Right ventricle myocardium superior (tissue), 1 donor: ENCODE measurements at regions not wholly inside any gene's neighbourhood (a gene's known extent, or its start where the extent isn't known, plus 50 kb on each side); places are given as distances from the start of the nearest gene placed in this dataset.
"Not testable (repeated sequence)": the region's sequence is repeated elsewhere in the genome, so short reads cannot be mapped to it uniquely, and the experiment has no call there.

Experiments
- ATAC-seq: fragments of 200-7000 bp; cut with Tn5 transposase; one replicate; pipeline ENCODE4 v1.9.1; 2020; ENCODE audit warnings: mild to moderate bottlenecking; ENCODE audit not compliant: poor library complexity
- DNase-seq: peaks from one replicate; pipeline ENCODE4 v3.0.0-alpha.2; 2020
- intact Hi-C: fragments of 100-400 bp; cut with DNase I; formaldehyde crosslinking; loops from one replicate; pipeline ENCODE4 v1.11.2; 2022
- donor health status: DM: no; HTN: yes; CAD: no; lungs with severe emphysema.

- DNase-seq (no peak), ATAC-seq (no peak)
- intact Hi-C loops: no loop called here
Measured at GRCh38 chr4:18194278-18194677, 172.7 kb upstream of the LCORL start.

- intact Hi-C loops: no loop called here
- no peak for ATAC-seq
- DNase-seq: no peak
Measured at GRCh38 chr4:18192901-18193300, 171.3 kb upstream of the LCORL start.

DNA sequence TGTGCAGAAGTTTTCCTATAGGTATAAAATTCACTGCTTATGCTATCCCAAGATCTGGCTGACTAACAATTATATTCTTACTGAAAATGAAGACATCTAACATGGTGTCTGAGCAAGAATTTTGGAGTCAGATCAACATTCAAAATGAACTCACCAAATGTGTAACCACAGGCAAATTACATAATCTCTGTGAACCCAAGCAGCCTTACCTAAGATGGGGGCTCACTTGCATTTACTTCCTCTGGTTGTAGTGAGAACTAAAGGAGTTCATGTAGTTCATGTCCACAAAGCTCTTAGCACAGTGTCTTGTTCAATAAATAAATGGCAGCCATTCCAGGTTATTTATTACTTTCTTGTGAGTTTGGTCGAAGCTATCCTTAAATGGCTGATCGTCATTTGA, 163.9 kb upstream of the LCORL start:
- ATAC-seq: no peak
- intact Hi-C loops: no loop called here
- DNase-seq: no peak

GRCh38 chr4:18180892-18181291, 159.3 kb upstream of the LCORL start:
- intact Hi-C loops: no loop called here

DNA sequence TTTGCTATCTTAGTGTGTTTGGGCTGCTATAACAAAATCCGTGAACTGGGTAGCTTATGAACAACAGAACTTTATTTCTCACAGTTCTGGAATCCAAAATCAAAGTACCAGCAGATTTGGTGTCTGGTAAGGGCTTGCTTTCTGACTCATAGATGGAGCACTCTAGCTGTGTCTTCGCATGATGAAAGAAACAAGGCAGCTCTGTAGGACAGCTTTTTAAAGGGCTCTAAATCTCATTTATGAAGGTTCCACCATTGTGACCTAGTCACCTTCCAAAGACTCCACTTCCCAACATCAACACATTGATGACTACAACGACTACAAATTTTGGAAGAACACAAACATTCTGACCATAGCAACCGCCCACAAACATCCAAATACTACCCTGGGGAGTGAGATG, 158.6 kb upstream of the LCORL start:
- intact Hi-C loops: no loop called here
- ATAC-seq (no peak), DNase-seq (no peak)

More at GRCh38 chr4:18180892-18181291, 159.3 kb upstream of the LCORL start:
- DNase-seq: no peak
- ATAC-seq: no peak

GRCh38 chr4:18171896-18172295, 150.3 kb upstream of the LCORL start:
- DNase-seq (no peak), ATAC-seq (no peak)
- intact Hi-C loops: no loop called here

DNA sequence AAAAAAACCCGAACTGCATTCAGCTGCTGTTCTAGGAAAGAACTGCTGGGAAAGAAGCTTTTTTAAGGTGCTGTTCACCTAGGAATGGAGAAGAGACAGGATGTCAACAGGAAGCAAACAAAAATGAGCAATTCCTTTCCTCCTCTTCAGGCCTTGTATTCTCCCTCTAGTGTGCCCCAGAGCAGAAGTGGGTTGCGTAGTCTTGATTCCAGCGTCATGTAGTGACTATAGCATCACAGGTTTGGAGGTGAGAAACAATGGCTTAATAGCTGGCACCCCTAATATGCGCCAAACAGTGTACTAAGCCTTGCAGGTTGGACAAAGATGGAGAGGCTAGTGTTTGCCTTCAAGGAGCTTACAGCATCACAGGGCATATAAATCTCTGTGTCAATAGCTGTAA, 146.3 kb upstream of the LCORL start:
- DNase-seq (no peak), ATAC-seq (no peak)
- intact Hi-C loops: no loop called here

DNA sequence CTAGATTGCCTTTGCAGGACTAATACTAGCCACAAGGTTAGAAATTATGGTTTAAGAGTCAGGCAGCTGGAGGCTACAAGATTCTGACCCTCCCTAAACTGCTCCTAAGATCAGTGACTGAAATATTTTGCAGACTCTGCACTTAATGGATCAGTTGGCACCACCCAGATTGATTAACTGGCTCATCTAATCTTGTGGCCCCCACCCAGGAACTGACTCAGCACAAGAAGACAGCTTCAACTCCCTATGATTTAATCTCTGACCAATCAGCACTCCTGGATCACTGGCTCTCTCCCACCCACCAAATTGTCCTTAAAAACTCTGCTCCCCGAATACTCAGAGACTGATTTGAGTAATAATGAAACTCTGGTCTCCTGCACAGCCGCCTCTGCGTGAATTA, 145.4 kb upstream of the LCORL start:
- ATAC-seq: no peak
- intact Hi-C loops: no loop called here
- DNase-seq: no peak

DNA sequence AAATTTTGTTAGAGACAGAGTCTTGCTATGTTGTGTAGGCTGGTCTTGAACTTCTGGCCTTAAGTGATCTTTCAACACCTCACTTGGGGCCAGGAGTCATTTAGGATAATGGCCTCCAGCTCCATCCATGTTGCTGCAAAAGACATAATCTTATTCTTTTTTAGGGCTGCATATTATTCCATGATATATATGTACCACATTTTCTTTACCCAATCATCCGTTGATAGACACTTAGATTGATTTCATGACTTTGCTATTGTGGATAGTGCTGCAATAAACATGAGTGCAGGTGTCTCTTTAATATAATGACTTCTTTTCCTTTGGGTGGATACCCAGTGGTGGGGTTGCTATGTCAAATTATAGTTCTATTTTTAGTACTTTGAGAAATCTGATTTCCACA, 140.9 kb upstream of the LCORL start:
- intact Hi-C loops: no loop called here
- no peak for ATAC-seq
- no peak for DNase-seq

- intact Hi-C loops, DNase-seq, ATAC-seq: not testable (repeated sequence)
Measured at GRCh38 chr4:18159117-18159912, 137.8 kb upstream of the LCORL start.

DNA sequence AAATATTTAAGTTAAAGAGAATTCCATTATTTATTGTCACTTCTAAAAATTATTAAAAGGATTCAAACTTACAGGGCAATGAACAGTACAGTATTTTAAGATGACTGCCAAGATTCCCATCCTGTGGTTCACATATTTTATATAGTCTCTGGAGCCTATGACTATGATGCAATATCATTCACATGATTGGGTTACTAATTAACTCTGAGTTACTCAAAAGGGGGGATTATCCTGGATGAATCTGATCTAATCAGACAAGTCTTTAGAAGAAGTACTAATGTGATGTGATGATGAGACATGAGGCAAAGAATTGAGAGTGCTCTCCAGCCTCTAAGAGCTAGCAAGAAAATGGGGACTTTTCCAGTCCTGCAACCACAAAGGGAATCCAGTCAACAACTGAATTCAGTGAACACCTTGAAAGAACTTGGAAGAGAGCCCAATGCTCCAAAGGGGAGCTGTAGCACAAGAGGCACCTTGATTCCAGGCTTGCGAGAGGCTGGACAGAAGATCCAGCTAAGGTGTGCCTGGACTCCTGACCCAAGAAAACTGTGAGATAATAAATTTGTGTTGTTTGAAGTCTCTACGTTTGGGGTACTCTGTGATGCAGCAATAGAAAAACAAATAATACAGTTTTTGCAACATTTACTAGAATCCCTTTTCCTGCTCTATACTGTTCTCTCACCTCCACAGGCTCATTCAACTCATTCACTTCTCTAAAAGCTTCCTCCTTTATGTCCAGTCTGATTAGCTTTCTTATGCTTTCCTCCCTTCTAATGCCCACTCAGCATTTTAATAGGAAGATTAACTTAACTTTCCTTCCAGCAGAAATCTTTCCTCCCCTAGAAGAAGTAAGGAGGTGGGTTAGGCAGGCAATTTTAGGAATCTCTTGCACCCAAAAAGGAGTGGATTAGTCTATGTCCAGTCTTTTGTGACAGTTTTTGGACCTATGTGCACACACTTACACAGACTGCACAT, 133.8 kb upstream of the LCORL start:
- intact Hi-C loops: no loop called here
- no peak for DNase-seq
- ATAC-seq: no peak

- ATAC-seq (no peak), DNase-seq (no peak)
- intact Hi-C loops: no loop called here
Measured at GRCh38 chr4:18138076-18138665, 116.6 kb upstream of the LCORL start.

DNA sequence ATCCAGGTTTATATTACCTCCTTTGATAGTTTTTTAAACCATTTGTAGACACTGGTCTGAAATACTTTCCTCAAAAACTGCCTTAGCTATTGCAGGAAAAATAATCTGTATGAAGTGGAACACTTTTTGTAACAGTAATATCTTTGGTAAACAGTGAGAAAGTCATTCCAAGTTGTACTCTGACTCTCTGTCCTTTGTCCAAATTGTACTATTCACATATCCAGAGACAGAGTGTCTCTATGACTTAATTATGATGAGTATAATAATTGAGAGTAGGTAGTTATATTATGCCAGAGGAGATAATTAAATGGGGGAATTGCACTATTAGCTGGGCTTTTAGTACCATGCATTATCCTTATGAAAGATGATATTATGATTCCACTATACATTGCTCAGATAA, 112.6 kb upstream of the LCORL start:
- DNase-seq (no peak), ATAC-seq (no peak)
- intact Hi-C loops: no loop called here

DNA sequence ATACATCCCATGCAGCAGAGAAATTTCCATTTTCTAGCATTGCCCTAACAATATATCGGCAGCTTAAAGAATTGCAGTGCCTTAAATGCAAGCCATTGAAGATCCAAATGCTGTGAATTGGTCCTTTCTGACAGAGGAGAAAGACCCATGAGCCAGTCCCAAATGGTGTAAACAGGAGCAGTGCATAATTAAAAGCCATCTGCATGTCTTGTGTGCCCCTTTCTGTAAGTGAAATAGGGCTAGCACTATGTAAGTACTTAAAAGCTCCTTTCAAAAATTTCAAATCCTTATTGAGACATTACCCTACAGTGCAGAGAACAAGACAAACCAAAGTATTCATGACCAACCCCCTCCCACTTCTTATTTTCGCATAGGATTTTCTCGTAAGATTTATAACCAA, 108.7 kb upstream of the LCORL start:
- DNase-seq: no peak
- intact Hi-C loops: no loop called here
- ATAC-seq: no peak

- ATAC-seq: no peak
Measured at GRCh38 chr4:18128241-18128640, 106.7 kb upstream of the LCORL start.

GRCh38 chr4:18127030-18127429, 105.5 kb upstream of the LCORL start:
- no peak for ATAC-seq
- intact Hi-C loops: no loop called here
- DNase-seq: no peak

More at GRCh38 chr4:18128241-18128640, 106.7 kb upstream of the LCORL start:
- DNase-seq: no peak
- intact Hi-C loops: no loop called here

DNA sequence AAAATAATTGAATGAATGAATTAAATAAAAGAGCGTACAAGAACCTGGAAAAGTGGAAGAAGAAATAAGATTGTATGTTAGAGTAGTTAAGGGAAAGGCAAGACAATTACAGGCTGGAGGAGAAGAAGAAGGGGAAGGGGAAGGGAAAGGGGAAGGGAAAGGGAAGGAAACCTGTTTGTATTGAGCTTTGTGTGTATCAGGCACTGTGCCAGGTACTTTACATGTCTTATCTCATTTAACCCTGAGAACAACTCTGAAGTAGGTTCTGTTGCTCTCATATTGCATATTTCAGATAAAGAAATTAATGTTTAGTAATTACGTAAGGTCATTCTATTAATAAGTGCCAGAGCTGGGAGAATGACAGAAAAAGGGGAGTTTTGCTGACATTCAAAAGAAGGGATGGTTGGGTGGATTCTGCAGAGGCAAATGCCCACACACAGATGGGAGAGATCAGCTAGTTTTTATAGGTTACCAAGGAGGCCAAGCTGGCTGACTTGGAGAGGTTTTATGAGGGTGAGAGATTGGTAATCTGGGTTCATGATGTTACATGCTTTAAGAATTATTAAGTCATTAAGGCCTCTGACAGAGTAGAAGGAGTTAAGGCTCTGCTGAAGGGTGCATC, 92.3 kb upstream of the LCORL start:
- intact Hi-C loops: no loop called here
- DNase-seq: no peak
- ATAC-seq: no peak

GRCh38 chr4:18111081-18111480, 89.5 kb upstream of the LCORL start:
- intact Hi-C loops: no loop called here
- ATAC-seq: no peak
- DNase-seq: no peak

- intact Hi-C loops: no loop called here
- ATAC-seq (no peak), DNase-seq (no peak)
Measured at GRCh38 chr4:18110099-18110498, 88.5 kb upstream of the LCORL start.
